Panc1 (cell line): ENCODE measurements at regions not wholly inside any gene's neighbourhood (a gene's known extent, or its start where the extent isn't known, plus 50 kb on each side); places are given as distances from the start of the nearest gene placed in this dataset.

Experiments
- ATAC-seq: fragments of 200-7000 bp; cut with Tn5 transposase; 2 replicates; pipeline ENCODE4 v1.9.1; 2020; ENCODE audit warnings: mild to moderate bottlenecking, moderate library complexity
- BruUV-seq: library from RNA; stranded (reverse); fragments of 400-500 nt; replicated peaks from 2 replicates; lab custom pipeline; 2021; lab: Mats Ljungman, UMichigan
- CTCF ChIA-PET: fragments of 300-600 bp; sonication (Branson Sonifier 250); formaldehyde crosslinking; loops from one replicate; lab custom pipeline; 2022; ENCODE audit warnings: antibody characterized with exemption; lab: Charles Lee
- POLR2A ChIA-PET: fragments of 300-600 bp; sonication (Branson Sonifier 250); formaldehyde crosslinking; loops from one replicate; lab custom pipeline; 2022; ENCODE audit warnings: antibody characterized with exemption; lab: Charles Lee
- DNase-seq: peaks from one replicate; pipeline ENCODE4 v3.0.0-alpha.2; 2010; ENCODE audit warnings: low read depth, low spot score
- H3K27ac ChIP-seq: 2 replicates; pipeline ENCODE4 v1.5.1; 2011; ENCODE audit warnings: mild to moderate bottlenecking, low read length, inconsistent platforms
- H3K27me3 ChIP-seq: fragments of 200-500 bp; sonication (Bioruptor generic); 2 replicates; pipeline ENCODE4 v1.6.0; 2014; ENCODE audit warnings: low read length, inconsistent platforms; ENCODE audit not compliant: control insufficient read depth, insufficient read depth
- H3K36me3 ChIP-seq: fragments of 200-500 bp; sonication (Bioruptor generic); 2 replicates; pipeline ENCODE4 v1.5.1; 2014; ENCODE audit warnings: inconsistent platforms, mild to moderate bottlenecking, low read length, moderate library complexity; ENCODE audit not compliant: control insufficient read depth, insufficient read depth
- H3K4me1 ChIP-seq: 2 replicates; pipeline ENCODE4 v1.5.1; 2011; ENCODE audit warnings: inconsistent platforms, mild to moderate bottlenecking, low read length, moderate library complexity; ENCODE audit not compliant: control insufficient read depth, insufficient read depth
- H3K4me3 ChIP-seq, 2 experiments: 2 replicates each; pipeline ENCODE4 v1.5.1; 2011 to 2012; ENCODE audit warnings: low read depth in 2 of 2, low read length in 2 of 2, mild to moderate bottlenecking in 2 of 2, inconsistent platforms in 1 of 2, moderate library complexity in 1 of 2
- H3K9me3 ChIP-seq: fragments of 200-500 bp; sonication (Bioruptor generic); 2 replicates; pipeline ENCODE4 v1.5.1; 2014; ENCODE audit warnings: low read depth, mild to moderate bottlenecking, inconsistent platforms, low read length, moderate library complexity; ENCODE audit not compliant: control insufficient read depth, insufficient read depth
- POLR2AphosphoS5 ChIP-seq: IDR thresholded peaks from 2 replicates; pipeline ENCODE4 v1.6.1; 2012; ENCODE audit warnings: mild to moderate bottlenecking, low read depth, low read length, moderate library complexity
- SIN3A ChIP-seq: IDR thresholded peaks from 2 replicates; pipeline ENCODE4 v1.6.1; 2012; ENCODE audit warnings: low read depth, mild to moderate bottlenecking, low read length, moderate library complexity, borderline replicate concordance; ENCODE audit not compliant: insufficient read depth
- TCF7L2 ChIP-seq: IDR thresholded peaks from 2 replicates; pipeline ENCODE4 v1.6.1; 2011; ENCODE audit warnings: mild to moderate bottlenecking, low read depth, low read length, inconsistent platforms
- in situ Hi-C: cut with HindIII; loops from 2 replicates; pipeline ENCODE4 v1.10.0; 2016; ENCODE audit warnings: low sequenced_read_pairs, low pct_unique_long_range_greater_than_20kb
- intact Hi-C: fragments of 100-400 bp; cut with micrococcal nuclease; formaldehyde crosslinking; loops from one replicate; pipeline ENCODE4 v1.10.0; 2022; ENCODE audit not compliant: unreplicated experiment
- TF ChIP-seq, protein P1 (sequence below), 2 experiments: IDR thresholded peaks; 2 replicates each; pipeline ENCODE4 v1.6.1; 2011 to 2012; ENCODE audit warnings: low read depth in 2 of 2, control low read depth in 1 of 2, low read length in 1 of 2, mild to moderate bottlenecking in 1 of 2, moderate library complexity in 1 of 2; ENCODE audit not compliant: insufficient read depth in 1 of 2
- TF ChIP-seq, protein P2 (sequence below): fragments of 450-650 bp; IDR thresholded peaks from 2 replicates; pipeline ENCODE4 v1.5.1; 2017; ENCODE audit warnings: mild to moderate bottlenecking

GRCh38 chr4:36574816-36575215 is 293.4 kb downstream of the DTHD1 start:
- BruUV-seq: no TSS peak
- DNase-seq (no peak), ATAC-seq (no peak)
- TF ChIP-seq SIN3A (no peak), POLR2AphosphoS5 (no peak), TCF7L2 (no peak)
- TF ChIP-seq, protein P1, sequence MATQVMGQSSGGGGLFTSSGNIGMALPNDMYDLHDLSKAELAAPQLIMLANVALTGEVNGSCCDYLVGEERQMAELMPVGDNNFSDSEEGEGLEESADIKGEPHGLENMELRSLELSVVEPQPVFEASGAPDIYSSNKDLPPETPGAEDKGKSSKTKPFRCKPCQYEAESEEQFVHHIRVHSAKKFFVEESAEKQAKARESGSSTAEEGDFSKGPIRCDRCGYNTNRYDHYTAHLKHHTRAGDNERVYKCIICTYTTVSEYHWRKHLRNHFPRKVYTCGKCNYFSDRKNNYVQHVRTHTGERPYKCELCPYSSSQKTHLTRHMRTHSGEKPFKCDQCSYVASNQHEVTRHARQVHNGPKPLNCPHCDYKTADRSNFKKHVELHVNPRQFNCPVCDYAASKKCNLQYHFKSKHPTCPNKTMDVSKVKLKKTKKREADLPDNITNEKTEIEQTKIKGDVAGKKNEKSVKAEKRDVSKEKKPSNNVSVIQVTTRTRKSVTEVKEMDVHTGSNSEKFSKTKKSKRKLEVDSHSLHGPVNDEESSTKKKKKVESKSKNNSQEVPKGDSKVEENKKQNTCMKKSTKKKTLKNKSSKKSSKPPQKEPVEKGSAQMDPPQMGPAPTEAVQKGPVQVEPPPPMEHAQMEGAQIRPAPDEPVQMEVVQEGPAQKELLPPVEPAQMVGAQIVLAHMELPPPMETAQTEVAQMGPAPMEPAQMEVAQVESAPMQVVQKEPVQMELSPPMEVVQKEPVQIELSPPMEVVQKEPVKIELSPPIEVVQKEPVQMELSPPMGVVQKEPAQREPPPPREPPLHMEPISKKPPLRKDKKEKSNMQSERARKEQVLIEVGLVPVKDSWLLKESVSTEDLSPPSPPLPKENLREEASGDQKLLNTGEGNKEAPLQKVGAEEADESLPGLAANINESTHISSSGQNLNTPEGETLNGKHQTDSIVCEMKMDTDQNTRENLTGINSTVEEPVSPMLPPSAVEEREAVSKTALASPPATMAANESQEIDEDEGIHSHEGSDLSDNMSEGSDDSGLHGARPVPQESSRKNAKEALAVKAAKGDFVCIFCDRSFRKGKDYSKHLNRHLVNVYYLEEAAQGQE (IDR thresholded peaks at IDR 0.05; ENCODE audit: insufficient read depth in 1 of 2, low read depth in 2 of 2, low read length in 1 of 2): no peak
- TF ChIP-seq, protein P2, sequence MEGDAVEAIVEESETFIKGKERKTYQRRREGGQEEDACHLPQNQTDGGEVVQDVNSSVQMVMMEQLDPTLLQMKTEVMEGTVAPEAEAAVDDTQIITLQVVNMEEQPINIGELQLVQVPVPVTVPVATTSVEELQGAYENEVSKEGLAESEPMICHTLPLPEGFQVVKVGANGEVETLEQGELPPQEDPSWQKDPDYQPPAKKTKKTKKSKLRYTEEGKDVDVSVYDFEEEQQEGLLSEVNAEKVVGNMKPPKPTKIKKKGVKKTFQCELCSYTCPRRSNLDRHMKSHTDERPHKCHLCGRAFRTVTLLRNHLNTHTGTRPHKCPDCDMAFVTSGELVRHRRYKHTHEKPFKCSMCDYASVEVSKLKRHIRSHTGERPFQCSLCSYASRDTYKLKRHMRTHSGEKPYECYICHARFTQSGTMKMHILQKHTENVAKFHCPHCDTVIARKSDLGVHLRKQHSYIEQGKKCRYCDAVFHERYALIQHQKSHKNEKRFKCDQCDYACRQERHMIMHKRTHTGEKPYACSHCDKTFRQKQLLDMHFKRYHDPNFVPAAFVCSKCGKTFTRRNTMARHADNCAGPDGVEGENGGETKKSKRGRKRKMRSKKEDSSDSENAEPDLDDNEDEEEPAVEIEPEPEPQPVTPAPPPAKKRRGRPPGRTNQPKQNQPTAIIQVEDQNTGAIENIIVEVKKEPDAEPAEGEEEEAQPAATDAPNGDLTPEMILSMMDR: no peak
- Histone ChIP-seq H3K36me3 (no peaks in the 10 kb centered on the region), H3K27ac (no peak overlapping the region), H3K4me3 (no peak overlapping the region), H3K27me3 (no peaks in the 10 kb centered on the region), H3K4me1 (no peaks in the 10 kb centered on the region), H3K9me3 (no peaks in the 10 kb centered on the region; the same call in 1 of the 2 replicates)
- intact Hi-C loops: no loop called here
- in situ Hi-C loops: no loop called here
- ChIA-PET POLR2A (no interaction called here), CTCF (no interaction called here)

DNA sequence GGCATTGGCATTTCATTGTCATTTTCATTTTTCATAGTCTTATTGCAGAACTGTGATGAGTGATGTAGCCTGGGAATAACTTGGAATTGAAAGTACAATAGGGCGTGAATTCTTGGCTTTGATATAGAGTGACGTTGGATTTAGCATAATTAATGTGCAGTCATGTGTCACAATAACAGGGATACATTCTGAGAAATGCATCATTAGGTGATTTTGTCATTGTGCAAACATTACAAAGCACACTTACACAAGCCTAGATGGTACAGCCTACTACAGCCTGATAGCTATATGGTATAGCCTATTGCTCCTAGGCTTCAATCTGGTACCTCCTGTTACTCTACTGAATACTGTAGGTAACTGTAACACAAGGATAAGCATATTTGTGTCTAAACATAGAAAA is 300.8 kb downstream of the DTHD1 start:
- no TSS peak for BruUV-seq
- Histone ChIP-seq H3K4me1 (no peaks in the 10 kb centered on the region), H3K4me3 (no peak overlapping the region), H3K9me3 (no peaks in the 10 kb centered on the region; the same call in 1 of the 2 replicates), H3K27me3 (no peaks in the 10 kb centered on the region), H3K36me3 (no peaks in the 10 kb centered on the region), H3K27ac (no peak overlapping the region)
- ATAC-seq (no peak), DNase-seq (no peak)
- in situ Hi-C loops (no loop called here), intact Hi-C loops (no loop called here)
- ChIA-PET POLR2A (no interaction called here), CTCF (no interaction called here)
- TF ChIP-seq, protein P2: no peak
- TF ChIP-seq, protein P1 (IDR thresholded peaks at IDR 0.05; ENCODE audit: insufficient read depth in 1 of 2, low read depth in 2 of 2, low read length in 1 of 2): no peak
- no peak for TF ChIP-seq POLR2AphosphoS5
- no peak for TF ChIP-seq TCF7L2
- TF ChIP-seq SIN3A: no peak
